Gastrocnemius medialis (tissue), 4 donors: ENCODE measurements at regions not wholly inside any gene's neighbourhood (a gene's known extent, or its start where the extent isn't known, plus 50 kb on each side); places are given as distances from the start of the nearest gene placed in this dataset.

Experiments used
- CTCF ChIP-seq, 5 experiments: fragments of 450-650 bp in 3 of 5; fragments of 200-600 bp in 2 of 5; sonication (generic) in 2 of 5; IDR thresholded peaks in 4 of 5; conservative IDR thresholded peaks in 1 of 5; 1 replicate in 4 of 5; 2 replicates in 1 of 5; pipeline ENCODE4 v1.5.1; 2016 to 2019; ENCODE audit warnings: antibody characterized with exemption in 5 of 5, mild to moderate bottlenecking in 3 of 5, moderate library complexity in 3 of 5
- POLR2A ChIP-seq, 2 donors: fragments of 450-650 bp; IDR thresholded peaks; one replicate each; pipeline ENCODE4 v1.6.1; 2017; ENCODE audit warnings: antibody characterized with exemption in 2 of 2, mild to moderate bottlenecking in 2 of 2, moderate library complexity in 2 of 2

DNA sequence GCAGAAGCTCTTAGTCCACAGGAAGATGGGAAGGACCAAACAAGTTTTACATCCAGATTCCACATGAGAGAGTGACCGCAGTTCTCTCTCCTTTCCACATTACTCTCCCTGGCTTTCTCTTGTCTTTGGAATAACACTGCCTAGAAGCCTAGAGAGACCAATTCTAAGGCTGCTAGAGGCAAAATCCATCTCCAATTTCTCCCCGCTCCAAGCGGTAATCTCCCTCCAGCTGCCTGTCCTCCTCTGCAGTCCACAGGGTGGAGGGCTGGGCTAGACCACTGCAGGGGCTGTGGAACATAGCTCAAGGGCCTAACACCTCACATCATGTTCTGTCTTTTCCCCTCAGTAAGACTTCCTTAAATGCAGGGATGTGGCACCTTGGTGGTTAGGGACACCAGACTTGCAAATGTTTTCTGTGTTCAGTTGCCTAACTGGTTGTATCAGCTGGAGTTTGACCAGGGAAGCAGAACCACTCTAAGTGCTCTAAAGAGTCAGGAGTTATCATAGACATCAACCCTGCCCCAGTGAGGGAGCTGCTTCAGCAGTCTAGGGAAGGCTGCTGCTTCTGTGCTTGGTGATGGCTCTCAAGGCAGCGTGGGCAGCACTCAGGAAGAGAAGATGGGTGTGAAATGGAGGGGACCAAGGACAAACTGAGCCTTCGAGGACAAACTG lies 423.1 kb downstream of the BCOR start:
- no peak for TF ChIP-seq CTCF (IDR thresholded peaks at IDR 0.05 in 4 of 5, conservative IDR thresholded peaks at IDR 0.05 in 1 of 5)
- TF ChIP-seq POLR2A (IDR thresholded peaks at IDR 0.05), result no peak
